ENCODE measurements at regions not wholly inside any gene's neighbourhood (a gene's known extent, or its start where the extent isn't known, plus 50 kb on each side); places are given as distances from the start of the nearest gene placed in this dataset.
"Not testable (repeated sequence)": the region's sequence is repeated elsewhere in the genome, so short reads cannot be mapped to it uniquely, and the experiment has no call there.

DNA sequence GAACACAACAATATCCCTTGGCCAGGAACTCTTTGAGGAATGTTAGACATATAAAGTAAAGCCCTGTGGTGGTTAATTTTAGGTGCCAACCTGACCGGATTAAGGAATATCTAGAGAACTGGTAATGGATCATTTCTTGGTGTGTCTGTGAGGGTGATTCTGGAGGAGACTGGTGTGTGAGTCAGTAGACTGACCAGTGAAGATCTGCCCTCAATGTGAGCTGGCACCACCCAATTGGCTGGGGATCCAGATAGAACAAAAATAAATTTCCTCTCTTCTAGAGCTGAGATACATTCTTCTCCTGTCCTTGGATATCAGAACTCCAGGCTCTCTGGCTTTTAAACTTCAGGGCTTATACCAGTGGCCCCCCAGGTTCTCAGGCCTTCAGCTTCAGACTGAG, 56.2 kb upstream of the TNPO1 start:
- no peak for DNase-seq

DNA sequence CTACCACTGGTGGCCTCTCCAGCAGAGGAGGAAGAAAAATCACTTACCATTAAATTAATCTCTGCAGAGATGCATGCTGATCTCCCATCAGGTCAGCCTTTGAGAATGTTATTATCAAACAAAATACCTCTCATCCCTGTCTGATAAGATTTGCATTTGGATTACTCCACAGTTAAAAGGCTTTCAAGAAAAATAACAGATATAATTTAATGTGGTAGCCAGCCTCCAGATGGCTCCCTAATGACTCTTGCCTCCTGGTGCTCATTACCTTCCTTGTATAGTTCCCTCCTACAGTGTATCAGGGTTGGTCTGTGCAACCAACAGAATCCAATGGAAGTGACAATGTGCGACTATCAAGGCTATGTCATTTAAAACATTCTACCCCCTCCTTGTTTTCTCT, 63.6 kb upstream of the TNPO1 start:
- DNase-seq: no peak

DNA sequence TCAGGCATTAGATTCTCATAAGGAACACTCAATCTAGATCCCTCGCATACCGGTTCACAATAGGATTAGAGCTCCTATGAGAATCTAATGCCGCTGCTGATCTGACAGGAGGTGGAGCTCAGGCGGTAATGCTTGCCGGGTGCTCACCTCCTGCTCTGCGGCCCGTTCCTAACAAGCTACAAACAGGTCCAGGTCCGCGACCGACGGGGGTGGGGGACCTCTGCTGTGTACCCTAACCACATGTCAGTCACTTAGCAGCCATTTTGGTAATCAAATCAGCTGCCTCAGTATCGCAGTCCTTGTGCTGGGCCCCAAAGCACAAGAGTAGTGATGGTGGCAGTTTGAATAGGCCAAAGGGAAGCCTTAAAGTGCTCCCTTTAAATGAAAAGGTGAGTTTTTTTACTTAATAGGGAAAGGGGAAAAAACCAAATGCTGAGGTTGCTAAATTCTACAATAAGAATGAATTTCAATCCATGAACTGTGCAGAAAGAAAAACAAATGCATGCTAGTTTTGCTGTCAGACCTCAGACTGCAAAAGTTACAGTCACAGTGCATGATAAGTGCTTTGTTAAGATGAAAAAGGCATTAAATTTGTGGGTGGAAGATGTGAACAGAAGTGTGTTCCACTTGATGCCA, 67.0 kb upstream of the TNPO1 start:
- DNase-seq: no peak

DNA sequence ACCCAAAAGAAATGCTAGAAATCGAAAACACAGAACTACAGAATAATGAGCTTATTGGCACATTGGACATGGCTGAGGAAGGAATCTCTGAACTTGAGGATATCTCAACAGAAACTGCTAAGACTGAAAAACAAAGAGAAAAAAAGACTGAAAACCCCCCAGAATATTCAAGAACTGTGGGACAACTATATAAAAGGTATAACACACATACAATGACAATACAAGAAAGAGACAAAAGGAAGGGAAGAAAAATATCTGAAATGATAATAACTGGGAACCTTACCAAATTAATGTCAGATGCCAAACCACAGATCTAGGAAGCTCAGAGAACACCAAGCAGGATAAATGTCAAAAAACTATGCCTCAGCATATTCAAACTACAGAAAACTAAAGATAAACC, 68.6 kb upstream of the TNPO1 start:
- no peak for DNase-seq

- DNase-seq: no peak
Observed at GRCh38 chr5:72746736-72747135, 69.7 kb upstream of the TNPO1 start.

DNA sequence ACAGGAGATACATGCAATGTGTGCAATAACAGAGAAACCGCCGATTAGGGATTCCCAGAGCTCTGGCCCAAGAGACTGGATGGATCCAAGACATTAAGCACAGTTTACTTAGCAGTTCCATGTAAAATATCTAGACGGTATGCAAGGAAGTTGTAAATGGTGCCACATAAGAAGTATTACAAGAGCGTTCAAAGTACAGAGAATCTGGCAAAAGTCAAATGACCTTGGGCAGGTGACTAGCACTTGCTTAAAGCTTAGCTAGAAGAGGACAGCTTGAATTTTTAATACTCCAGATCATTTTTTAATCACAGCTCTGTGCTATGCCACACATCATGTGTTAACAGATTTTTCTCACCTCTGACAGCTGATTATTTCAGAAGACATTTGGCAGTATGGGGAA, 72.3 kb upstream of the TNPO1 start:
- DNase-seq: no peak

GRCh38 chr5:72741805-72742204, 74.7 kb upstream of the TNPO1 start:
- no peak for DNase-seq

GRCh38 chr5:72733810-72734209, 82.7 kb upstream of the TNPO1 start:
- no peak for DNase-seq

DNA sequence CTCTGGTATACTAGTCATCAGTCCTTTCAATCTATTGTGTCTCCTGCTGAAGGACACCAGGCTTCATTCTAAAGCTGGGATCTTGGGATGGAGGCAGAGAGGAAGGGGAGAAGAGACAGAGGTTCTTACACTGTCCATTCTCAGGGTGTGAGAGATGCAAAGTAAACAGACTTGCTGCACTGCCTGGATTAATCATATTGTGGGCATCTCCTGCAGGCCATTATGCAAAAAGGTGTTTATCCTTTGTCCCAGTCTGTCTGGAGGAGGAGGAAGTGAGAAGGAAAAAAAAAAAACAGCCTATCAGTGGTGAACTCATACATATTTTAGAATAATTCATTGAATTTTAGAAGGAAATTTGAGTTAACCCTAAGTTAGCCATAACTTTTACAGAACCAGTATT, 92.9 kb upstream of the TNPO1 start:
- DNase-seq: no peak

GRCh38 chr5:72722792-72723452, 93.5 kb upstream of the TNPO1 start:
- DNase-seq: no peak

DNA sequence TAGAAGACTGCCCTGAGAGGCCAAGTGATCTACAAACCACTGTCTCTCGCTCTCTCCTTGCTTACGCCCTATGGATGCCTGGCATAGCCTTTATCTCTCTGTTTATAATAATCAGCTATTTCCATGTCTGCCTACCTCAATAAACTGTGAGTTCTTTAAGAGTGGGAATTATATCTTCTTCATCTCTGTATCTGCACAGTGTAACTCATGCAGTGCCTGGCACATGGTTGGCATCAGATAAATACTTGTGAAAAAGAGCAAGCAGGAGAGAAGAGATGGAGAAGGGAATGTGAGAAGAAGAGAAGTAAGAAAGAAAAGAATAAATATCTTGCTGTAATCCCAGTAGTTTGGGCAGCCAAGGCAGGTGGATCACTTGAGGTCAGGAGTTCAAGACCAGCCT, 94.6 kb upstream of the TNPO1 start:
- DNase-seq: no peak

- no peak for DNase-seq
Observed at GRCh38 chr5:72720205-72720604, 96.3 kb upstream of the TNPO1 start.

DNA sequence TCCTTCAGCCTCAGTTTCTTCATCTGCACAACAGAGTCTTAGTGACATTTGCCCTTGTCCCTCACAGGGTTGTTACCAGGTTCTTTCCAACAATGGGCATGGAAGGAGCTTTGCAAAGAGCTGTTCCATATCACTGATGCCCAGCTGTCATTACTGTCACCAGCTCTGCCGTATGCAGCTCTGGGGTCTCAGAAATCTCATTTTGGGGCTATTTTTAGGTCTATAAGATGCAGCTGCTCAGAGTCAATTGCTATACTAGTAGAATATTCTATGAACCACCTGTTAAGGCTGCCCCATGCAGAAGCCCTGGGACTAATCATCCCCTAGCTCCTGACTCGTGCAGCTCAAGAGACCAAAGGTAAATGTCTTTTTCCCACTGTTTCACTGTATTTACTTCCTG, 105.1 kb upstream of the TNPO1 start:
- DNase-seq: no peak

- no peak for DNase-seq
Observed at GRCh38 chr5:72709341-72709740, 107.1 kb upstream of the TNPO1 start.

DNA sequence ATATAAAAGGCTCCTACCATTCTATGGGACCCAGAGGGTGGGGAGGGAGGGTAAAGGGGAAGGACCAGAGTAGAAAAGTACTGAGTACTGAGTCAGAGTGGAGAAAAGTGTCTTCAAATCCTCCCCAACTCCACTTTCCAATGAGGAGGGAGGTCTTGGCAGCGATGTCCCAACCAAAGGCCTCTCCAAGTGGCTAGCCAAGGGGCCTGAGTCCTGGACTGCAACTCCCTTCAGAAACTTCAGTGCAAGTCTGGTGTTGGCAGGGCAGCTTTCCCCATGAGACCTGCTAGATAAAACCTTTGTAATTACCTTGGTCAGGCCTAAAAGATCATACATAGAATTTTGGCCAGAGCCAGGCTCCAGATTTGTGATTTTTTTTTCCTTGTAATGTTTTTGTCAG, 111.3 kb upstream of the TNPO1 start:
- DNase-seq: no peak

- DNase-seq: no peak
Observed at GRCh38 chr5:72703876-72704275, 112.6 kb upstream of the TNPO1 start.

DNA sequence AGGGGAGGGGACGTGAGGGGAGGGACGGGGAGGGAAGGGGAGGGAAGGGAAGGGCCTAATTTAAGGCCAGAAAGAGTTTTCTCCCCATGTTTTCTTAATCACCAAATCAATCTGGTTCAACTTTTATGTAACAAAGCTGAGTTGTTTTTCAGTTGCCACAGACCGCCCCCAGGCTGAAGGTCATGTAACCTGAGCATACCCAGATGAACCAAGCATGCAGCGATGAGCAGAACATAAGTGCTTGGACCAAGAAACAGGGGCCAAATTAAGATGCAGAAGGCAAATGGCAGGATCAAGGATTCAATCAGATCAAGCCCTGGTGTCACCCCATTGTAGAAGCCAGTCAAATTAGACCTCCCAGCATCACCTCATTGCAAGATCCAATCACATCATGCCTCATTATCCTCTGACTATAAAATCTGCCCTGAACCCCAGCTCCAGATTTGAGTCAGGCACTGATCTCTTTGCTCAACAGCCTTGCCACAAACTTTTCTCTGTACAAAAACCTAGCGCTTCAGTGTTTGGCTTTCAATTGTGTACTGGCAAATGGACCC, 113.5 kb upstream of the TNPO1 start:
- DNase-seq: no peak

DNA sequence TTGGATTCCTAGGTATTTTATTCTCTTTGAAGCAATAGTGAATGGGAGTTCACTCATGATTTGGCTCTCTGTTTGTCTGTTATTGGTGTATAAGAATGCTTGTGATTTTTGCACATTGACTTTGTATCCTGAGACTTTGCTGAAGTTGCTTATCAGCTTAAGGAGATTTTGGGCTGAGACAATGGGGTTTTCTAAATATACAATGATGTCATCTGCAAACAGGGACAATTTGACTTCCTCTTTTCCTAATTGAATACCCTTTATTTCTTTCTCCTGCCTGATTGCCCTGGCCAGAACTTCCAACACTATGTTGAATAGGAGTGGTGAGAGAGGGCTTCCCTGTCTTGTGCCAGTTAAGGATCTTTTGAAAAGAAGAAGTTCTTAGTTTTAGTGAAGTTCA, 114.4 kb upstream of the TNPO1 start:
- not testable (repeated sequence) for DNase-seq

DNA sequence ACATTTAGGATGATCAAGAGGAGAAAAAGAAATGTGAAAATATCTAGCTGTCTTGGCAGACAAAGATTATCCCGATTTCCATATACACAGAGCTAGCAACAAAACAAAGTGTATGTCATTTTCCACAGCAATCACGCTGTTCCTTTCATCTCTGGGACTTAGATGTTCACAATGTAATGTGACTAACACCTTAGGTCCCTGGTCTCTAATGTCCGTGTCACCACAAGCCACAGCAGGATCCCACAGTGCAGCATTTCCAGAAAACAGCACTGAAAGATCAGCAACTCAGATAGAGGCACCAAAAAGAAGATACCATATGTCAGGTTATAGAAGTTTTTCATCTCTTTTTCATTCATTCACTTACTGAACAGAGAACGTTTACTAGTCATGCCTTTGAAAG, 118.0 kb upstream of the TNPO1 start:
- DNase-seq: no peak

GRCh38 chr5:72697622-72698021, 118.8 kb upstream of the TNPO1 start:
- DNase-seq: no peak

GRCh38 chr5:72695659-72696058, 120.8 kb upstream of the TNPO1 start:
- DNase-seq: no peak

- no peak for DNase-seq
Observed at GRCh38 chr5:72694856-72695255, 121.6 kb upstream of the TNPO1 start.

GRCh38 chr5:72693546-72694205, 122.8 kb upstream of the TNPO1 start:
- no peak for DNase-seq
